HEK293 (cell line): ENCODE measurements at regions not wholly inside any gene's neighbourhood (a gene's known extent, or its start where the extent isn't known, plus 50 kb on each side); places are given as distances from the start of the nearest gene placed in this dataset.

ENCODE experiments used
- CTCF ChIA-PET: fragments of 350-600 bp; formaldehyde crosslinking; extraction: SDS; loops from one replicate; lab custom pipeline; 2021; ENCODE audit warnings: antibody characterized with exemption; lab: Yijun Ruan, JAX
- POLR2A ChIA-PET: fragments of 300-600 bp; formaldehyde crosslinking; extraction: SDS; loops from one replicate; lab custom pipeline; 2020; ENCODE audit warnings: antibody characterized with exemption, inconsistent platforms; lab: Yijun Ruan, JAX
- H3K27ac ChIP-seq: fragments of 200-500 bp; sonication (Bioruptor generic); 2 replicates; pipeline ENCODE4 v1.5.1; 2014; ENCODE audit warnings: low read depth, low read length, control low read depth, inconsistent platforms; ENCODE audit errors: extremely low read depth
- H3K36me3 ChIP-seq, 2 experiments: fragments of 200-500 bp in 1 of 2; sonication (Bioruptor generic) in 1 of 2; 1 replicate in 1 of 2; 2 replicates in 1 of 2; pipeline ENCODE4 v1.5.1; 2014 to 2017; ENCODE audit warnings: inconsistent platforms in 2 of 2, low read length in 2 of 2; ENCODE audit not compliant: control insufficient read depth in 2 of 2, insufficient read depth in 1 of 2
- H3K4me1 ChIP-seq: fragments of 200-500 bp; sonication (Bioruptor generic); 2 replicates; pipeline ENCODE4 v1.5.1; 2014; ENCODE audit warnings: mild to moderate bottlenecking, low read length, inconsistent platforms; ENCODE audit not compliant: control insufficient read depth, insufficient read depth
- H3K4me3 ChIP-seq: 2 replicates; pipeline ENCODE4 v1.5.1; 2011; ENCODE audit warnings: low read depth, mild to moderate bottlenecking, control low read depth, low read length, moderate library complexity
- H3K9me3 ChIP-seq: fragments of 200-500 bp; sonication (Bioruptor generic); 2 replicates; pipeline ENCODE4 v1.5.1; 2014; ENCODE audit warnings: low read depth, low read length, inconsistent platforms; ENCODE audit not compliant: control insufficient read depth, insufficient read depth
- ATF2 ChIP-seq: fragments of 450-650 bp; formaldehyde crosslinking; IDR thresholded peaks from 2 replicates; pipeline ENCODE4 v1.5.1; 2016; ENCODE audit warnings: missing biosample characterization, missing genetic modification characterization, low read depth
- GLI4 ChIP-seq: fragments of 450-650 bp; formaldehyde crosslinking; IDR thresholded peaks from 2 replicates; pipeline ENCODE4 v1.5.1; 2016; ENCODE audit warnings: missing biosample characterization, missing genetic modification characterization
- KLF9 ChIP-seq: fragments of 450-650 bp; formaldehyde crosslinking; IDR thresholded peaks from 2 replicates; pipeline ENCODE4 v1.5.1; 2016; ENCODE audit warnings: missing biosample characterization, missing genetic modification characterization, low read depth
- MZF1 ChIP-seq: fragments of 450-650 bp; formaldehyde crosslinking; IDR thresholded peaks from 2 replicates; pipeline ENCODE4 v1.5.1; 2017; ENCODE audit warnings: missing biosample characterization, missing genetic modification characterization, borderline replicate concordance
- PRDM4 ChIP-seq: fragments of 450-650 bp; formaldehyde crosslinking; IDR thresholded peaks from 2 replicates; pipeline ENCODE4 v1.5.1; 2017; ENCODE audit warnings: missing biosample characterization, missing genetic modification characterization
- PRDM6 ChIP-seq: fragments of 450-650 bp; formaldehyde crosslinking; IDR thresholded peaks from 2 replicates; pipeline ENCODE4 v1.5.1; 2017; ENCODE audit warnings: missing biosample characterization, missing genetic modification characterization
- ZBTB20 ChIP-seq: fragments of 450-650 bp; formaldehyde crosslinking; IDR thresholded peaks from 2 replicates; pipeline ENCODE4 v1.5.1; 2016; ENCODE audit warnings: missing biosample characterization, missing genetic modification characterization
- ZFP3 ChIP-seq: fragments of 450-650 bp; formaldehyde crosslinking; IDR thresholded peaks from 2 replicates; pipeline ENCODE4 v1.5.1; 2016; ENCODE audit warnings: low read depth, missing biosample characterization, missing genetic modification characterization
- ZNF112 ChIP-seq: fragments of 450-650 bp; formaldehyde crosslinking; IDR thresholded peaks from 2 replicates; pipeline ENCODE4 v1.5.0; 2017; ENCODE audit warnings: missing biosample characterization, missing genetic modification characterization
- ZNF133 ChIP-seq: fragments of 450-650 bp; formaldehyde crosslinking; IDR thresholded peaks from 2 replicates; pipeline ENCODE4 v1.5.1; 2016; ENCODE audit warnings: missing biosample characterization, missing genetic modification characterization
- ZNF140 ChIP-seq: fragments of 450-650 bp; formaldehyde crosslinking; IDR thresholded peaks from 2 replicates; pipeline ENCODE4 v1.5.1; 2016; ENCODE audit warnings: missing biosample characterization, missing genetic modification characterization
- ZNF18 ChIP-seq: fragments of 450-650 bp; formaldehyde crosslinking; IDR thresholded peaks from 2 replicates; pipeline ENCODE4 v1.5.1; 2016; ENCODE audit warnings: missing biosample characterization, missing genetic modification characterization
- ZNF221 ChIP-seq: fragments of 450-650 bp; formaldehyde crosslinking; IDR thresholded peaks from 2 replicates; pipeline ENCODE4 v1.5.1; 2017; ENCODE audit warnings: missing biosample characterization, missing genetic modification characterization, borderline replicate concordance
- ZNF23 ChIP-seq: fragments of 450-650 bp; formaldehyde crosslinking; IDR thresholded peaks from 2 replicates; pipeline ENCODE4 v1.5.1; 2016; ENCODE audit warnings: missing biosample characterization, missing genetic modification characterization, borderline replicate concordance
- ZNF311 ChIP-seq: fragments of 450-650 bp; formaldehyde crosslinking; IDR thresholded peaks from 2 replicates; pipeline ENCODE4 v1.5.1; 2017; ENCODE audit warnings: missing biosample characterization, missing genetic modification characterization, borderline replicate concordance
- ZNF518A ChIP-seq: fragments of 450-650 bp; formaldehyde crosslinking; conservative IDR thresholded peaks from 2 replicates; pipeline ENCODE4 v1.5.1; 2016; ENCODE audit warnings: low read depth, missing biosample characterization, missing genetic modification characterization
- ZNF521 ChIP-seq: fragments of 450-650 bp; formaldehyde crosslinking; IDR thresholded peaks from 2 replicates; pipeline ENCODE4 v1.5.1; 2017; ENCODE audit warnings: missing biosample characterization, mild to moderate bottlenecking, missing genetic modification characterization
- ZNF549 ChIP-seq: fragments of 450-650 bp; IDR thresholded peaks from 2 replicates; pipeline ENCODE4 v1.5.1; 2018; ENCODE audit warnings: missing biosample characterization, missing genetic modification characterization, mild to moderate bottlenecking, inconsistent platforms, moderate library complexity
- ZNF624 ChIP-seq: fragments of 450-650 bp; formaldehyde crosslinking; IDR thresholded peaks from 2 replicates; pipeline ENCODE4 v1.5.1; 2017; ENCODE audit warnings: missing biosample characterization, missing genetic modification characterization
- ZNF658 ChIP-seq: fragments of 450-650 bp; formaldehyde crosslinking; IDR thresholded peaks from 2 replicates; pipeline ENCODE4; 2016; ENCODE audit warnings: missing biosample characterization, missing genetic modification characterization

- ChIA-PET POLR2A (interaction anchor here (1.2 kb wide), 1 partner anchor 336 kb away, joined by 4 read pairs; the partner anchor contains the start of gene FNBP1L), CTCF (no interaction called here)
- Histone ChIP-seq H3K27ac (no peak overlapping the region), H3K4me3 (no peak overlapping the region), H3K4me1 (peaks cover 7% of the 10 kb centered on the region; the same call in 1 of the 2 replicates), H3K36me3 (no peaks in the 10 kb centered on the region), H3K9me3 (no peaks in the 10 kb centered on the region)
- TF ChIP-seq ZNF18 (tag by site-specific recombination), result no peak
- TF ChIP-seq ZNF112 (tag by site-specific recombination), result no peak
- TF ChIP-seq ZNF221 (tag by site-specific recombination), result no peak
- TF ChIP-seq ZNF624 (tag by site-specific recombination), result no peak
- TF ChIP-seq ZNF518A (tag by site-specific recombination), result no peak
- no peak for TF ChIP-seq PRDM6 (tag by site-specific recombination)
- TF ChIP-seq ZBTB20 (tag by site-specific recombination), result no peak
- TF ChIP-seq ZNF140 (tag by site-specific recombination), result no peak
- no peak for TF ChIP-seq ZNF23
- TF ChIP-seq MZF1 (tag by site-specific recombination), result no peak
- TF ChIP-seq ATF2 (tag by site-specific recombination), result no peak
- no peak for TF ChIP-seq KLF9 (tag by site-specific recombination)
These were observed 95.1 kb downstream of the DNTTIP2 start for GRCh38 chr1:93783876-93784275.

GRCh38 chr1:93779540-93780165 lies 98.0 kb upstream of the BCAR3 start:
- ChIA-PET POLR2A (interaction anchor here (0.9 to 1.4 kb wide), 3 partner anchors 11 to 117 kb away, joined by 3 read pairs; no protein-coding TSS in a partner anchor), CTCF (interaction anchor here (0.7 to 1.9 kb wide), 3 partner anchors 34 to 151 kb away, joined by 3 to 7 read pairs (median 6); no protein-coding TSS in a partner anchor)
- TF ChIP-seq ZFP3 (tag by site-specific recombination), result no peak
- no peak for TF ChIP-seq ZNF18 (tag by site-specific recombination)
- TF ChIP-seq GLI4, result no peak
- TF ChIP-seq ZNF521 (tag by site-specific recombination), result no peak
- TF ChIP-seq ZNF658 (tag by site-specific recombination), result no peak
- no peak for TF ChIP-seq ZNF311 (tag by site-specific recombination)
- TF ChIP-seq PRDM4 (tag by site-specific recombination), result peak; percentile 38; the same call in 1 of the 2 replicates
- no peak for TF ChIP-seq ZNF549 (tag by site-specific recombination)
- no peak for TF ChIP-seq ZNF133 (tag by site-specific recombination)

More at GRCh38 chr1:93779540-93780165, 98.0 kb upstream of the BCAR3 start:
- H3K4me3 ChIP-seq, result no peak overlapping the region
- H3K9me3 ChIP-seq, result no peaks in the 10 kb centered on the region
- peaks cover 7% of the 10 kb centered on the region; the same call in 1 of the 2 replicates for H3K4me1 ChIP-seq
- peak overlapping the region; percentile 4; the same call in 1 of the 2 replicates for H3K27ac ChIP-seq
- no peaks in the 10 kb centered on the region for H3K36me3 ChIP-seq
